Activated CD4-positive, alpha-beta T cell treated with anti-CD3 and anti-CD28 coated beads, Interleukin-2, amount 50 U/mL, for 16 hours (primary cell): ENCODE measurements at regions not wholly inside any gene's neighbourhood (a gene's known extent, or its start where the extent isn't known, plus 50 kb on each side); places are given as distances from the start of the nearest gene placed in this dataset.

Experiments
- DNase-seq: peaks from one replicate; pipeline ENCODE4 v3.0.0-alpha.2; 2020

- no peak for DNase-seq
These were observed 65.7 kb upstream of the SYT6 start for GRCh38 chr1:114219172-114219868.

DNA sequence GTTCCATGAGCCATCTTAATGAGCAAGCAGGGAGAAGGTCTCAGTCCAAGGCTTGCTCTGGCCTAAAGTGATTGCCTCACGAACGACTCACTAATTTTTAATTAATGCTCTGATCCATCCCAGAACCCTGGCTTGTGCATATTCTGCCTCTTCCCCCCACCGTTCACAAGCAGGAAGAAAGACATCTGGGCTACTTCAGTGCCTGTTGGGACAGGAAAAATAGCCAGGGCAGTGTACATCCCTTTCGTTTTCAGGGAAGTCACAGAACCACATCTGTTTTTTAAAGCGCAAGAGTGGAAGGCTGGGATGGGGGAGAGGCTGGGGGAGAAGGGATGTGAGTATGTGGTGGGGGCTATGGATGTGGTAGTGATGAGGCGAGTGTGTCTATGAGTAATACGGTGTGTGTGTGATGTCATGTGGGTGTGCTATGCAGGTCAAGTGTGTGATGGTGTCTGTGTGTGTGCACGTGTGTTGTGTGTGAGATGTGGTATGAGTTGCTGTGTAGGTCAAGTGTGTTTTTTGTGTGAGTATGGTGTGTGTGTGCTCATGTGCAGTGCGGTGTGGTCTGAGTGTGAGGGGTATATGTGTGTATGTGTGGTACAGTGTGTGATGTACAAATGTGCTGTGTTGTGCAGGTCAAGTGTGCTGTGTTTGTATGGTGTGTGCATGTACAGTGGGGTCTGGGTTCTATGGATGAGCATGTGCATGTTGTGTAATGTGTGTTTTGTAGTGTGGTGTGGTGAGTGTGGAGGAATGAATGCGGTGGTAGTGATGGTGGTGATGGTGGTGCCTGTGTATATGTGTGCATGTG is 64.9 kb upstream of the SYT6 start:
- no peak for DNase-seq

- DNase-seq = no peak
These were observed 62.9 kb upstream of the SYT6 start for GRCh38 chr1:114216431-114217173.

DNA sequence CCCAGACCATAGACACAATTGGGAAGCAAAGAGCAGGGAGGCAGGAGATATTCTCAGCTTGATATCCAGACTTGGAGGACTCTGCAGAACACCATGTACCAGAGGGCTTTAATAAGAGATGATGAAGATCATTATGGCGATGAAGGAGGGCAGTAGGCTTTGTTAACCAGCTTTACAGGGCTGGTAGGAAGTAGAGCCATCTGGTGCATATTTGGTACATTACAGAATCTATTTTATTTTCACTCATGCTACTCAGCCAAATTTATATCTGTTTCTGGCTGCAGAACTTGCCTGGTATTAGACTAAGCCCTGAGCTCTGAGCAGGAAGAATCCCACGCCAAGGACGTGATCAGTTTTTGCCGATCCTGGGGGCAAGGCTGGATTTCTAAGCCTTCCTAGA is 61.8 kb upstream of the SYT6 start:
- DNase-seq = no peak

DNA sequence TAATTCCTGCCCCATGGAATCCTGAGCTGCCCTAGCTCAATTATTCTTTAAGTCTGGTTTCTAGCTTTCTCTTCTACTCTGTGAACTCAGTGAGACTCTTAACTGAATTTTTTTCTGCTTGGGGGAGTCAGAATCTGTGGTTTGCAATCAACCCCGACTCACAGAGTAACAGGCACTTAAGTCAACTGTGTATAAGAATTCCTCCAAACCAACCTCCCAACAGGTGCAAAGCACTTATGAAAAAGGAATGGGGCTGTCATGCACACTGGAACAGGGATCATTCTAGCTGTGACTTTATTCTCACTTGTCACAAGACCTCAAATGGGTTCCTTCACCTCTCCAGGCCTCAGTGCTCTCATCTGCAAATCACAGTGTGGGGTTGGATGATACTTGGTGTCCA is 60.3 kb upstream of the SYT6 start:
- no peak for DNase-seq

DNA sequence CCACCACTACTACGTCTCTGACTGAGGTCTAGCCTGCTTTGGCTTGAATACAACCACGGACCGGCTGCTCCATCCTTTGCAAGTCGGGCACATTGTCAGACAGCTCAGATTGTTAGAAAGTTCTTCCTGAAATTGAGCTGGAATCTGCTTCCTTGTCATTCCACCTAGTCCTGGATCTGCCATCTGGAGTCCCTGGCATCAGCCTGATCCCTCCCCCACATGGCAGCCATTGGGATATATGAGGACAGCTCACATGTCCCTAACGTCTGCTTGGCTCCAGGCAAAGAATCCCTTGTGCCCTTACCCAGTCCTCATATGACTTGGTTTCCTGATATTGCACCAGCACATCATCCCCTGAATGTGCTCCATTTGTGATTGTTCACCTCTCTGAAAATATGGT is 56.3 kb upstream of the SYT6 start:
- DNase-seq = no peak

- DNase-seq = no peak
These were observed 55.0 kb upstream of the SYT6 start for GRCh38 chr1:114208714-114209113.

GRCh38 chr1:114208106-114208505 is 54.4 kb upstream of the SYT6 start:
- no peak for DNase-seq

- DNase-seq = no peak
These were observed 54.0 kb upstream of the SYT6 start for GRCh38 chr1:114207635-114208034.

- DNase-seq = no peak
These were observed 52.7 kb upstream of the SYT6 start for GRCh38 chr1:114206392-114206791.

- DNase-seq = no peak
These were observed 50.0 kb upstream of the SYT6 start for GRCh38 chr1:114203595-114204128.
